Naive thymus-derived CD4-positive, alpha-beta T cell (primary cell): ENCODE measurements at regions not wholly inside any gene's neighbourhood (a gene's known extent, or its start where the extent isn't known, plus 50 kb on each side); places are given as distances from the start of the nearest gene placed in this dataset.

Source experiments
- ATAC-seq: fragments of 150-1000 bp; cut with Tn5 transposase; 2 replicates; pipeline ENCODE4 v1.10.0; 2021; ENCODE audit warnings: mild to moderate bottlenecking, moderate library complexity
- CTCF ChIA-PET: fragments of 350-600 bp; sonication (Branson Sonifier 250); formaldehyde crosslinking; loops from one replicate; lab custom pipeline; 2021; ENCODE audit warnings: antibody characterized with exemption; lab: Charles Lee
- POLR2A ChIA-PET: fragments of 350-600 bp; sonication (Branson Sonifier 250); formaldehyde crosslinking; loops from one replicate; lab custom pipeline; 2021; ENCODE audit warnings: antibody characterized with exemption, inconsistent platforms; lab: Charles Lee
- DNase-seq, 9 donors: peaks; one replicate each; pipeline versions ENCODE4 v3.0.0 to v3.0.0-alpha.2; 2020 to 2022; ENCODE audit warnings: mixed read lengths in 1 of 9
- H3K27ac ChIP-seq: one replicate; pipeline ENCODE4 v1.7.0; 2013; ENCODE audit warnings: mild to moderate bottlenecking, low read depth, low read length, moderate library complexity
- H3K27me3 ChIP-seq, 2 donors: one replicate each; pipeline ENCODE4 v1.7.0; 2013; ENCODE audit warnings: low read length in 2 of 2, mild to moderate bottlenecking in 2 of 2, moderate library complexity in 2 of 2; ENCODE audit not compliant: control insufficient read depth in 2 of 2, insufficient read depth in 2 of 2
- H3K36me3 ChIP-seq, 3 experiments: 1 replicate in 2 of 3; 2 replicates in 1 of 3; pipeline ENCODE4 v1.7.0; 2013; ENCODE audit warnings: low read length in 3 of 3, mild to moderate bottlenecking in 3 of 3, moderate library complexity in 1 of 3; ENCODE audit not compliant: insufficient read depth in 3 of 3, control insufficient read depth in 2 of 3
- H3K4me1 ChIP-seq, 2 donors: one replicate each; pipeline ENCODE4 v1.7.0; 2013; ENCODE audit warnings: low read length in 2 of 2, mild to moderate bottlenecking in 2 of 2, moderate library complexity in 1 of 2; ENCODE audit not compliant: control insufficient read depth in 2 of 2, insufficient read depth in 2 of 2
- H3K4me3 ChIP-seq: 2 replicates; pipeline ENCODE4 v1.7.0; 2013; ENCODE audit warnings: mild to moderate bottlenecking, low read length
- H3K9me3 ChIP-seq, 3 experiments: 1 replicate in 2 of 3; 2 replicates in 1 of 3; pipeline ENCODE4 v1.7.0; 2013; ENCODE audit warnings: low read length in 3 of 3; ENCODE audit not compliant: control insufficient read depth in 2 of 3
- H3K27ac Mint-ChIP-seq, 9 donors: one replicate each; pipeline ENCODE4 v1.8.0; 2020 to 2022; ENCODE audit warnings: mixed read lengths in 9 of 9, mild to moderate bottlenecking in 8 of 9, moderate library complexity in 5 of 9, inconsistent platforms in 2 of 9
- H3K27me3 Mint-ChIP-seq, 5 donors: one replicate each; pipeline ENCODE4 v1.8.0; 2021 to 2022; ENCODE audit warnings: mixed read lengths in 5 of 5, mild to moderate bottlenecking in 1 of 5
- H3K36me3 Mint-ChIP-seq, 5 donors: one replicate each; pipeline ENCODE4 v1.8.0; 2020 to 2022; ENCODE audit warnings: mixed read lengths in 5 of 5, mild to moderate bottlenecking in 3 of 5, inconsistent platforms in 1 of 5
- H3K4me1 Mint-ChIP-seq, 7 donors: one replicate each; pipeline ENCODE4 v1.8.0; 2020 to 2022; ENCODE audit warnings: mixed read lengths in 7 of 7, mild to moderate bottlenecking in 3 of 7, inconsistent platforms in 1 of 7
- H3K4me3 Mint-ChIP-seq, 10 donors: one replicate each; pipeline ENCODE4 v1.8.0; 2020 to 2022; ENCODE audit warnings: mild to moderate bottlenecking in 10 of 10, mixed read lengths in 10 of 10, moderate library complexity in 6 of 10, inconsistent platforms in 2 of 10
- H3K9me3 Mint-ChIP-seq, 11 donors: one replicate each; pipeline ENCODE4 v1.8.0; 2020 to 2022; ENCODE audit warnings: mixed read lengths in 11 of 11, mild to moderate bottlenecking in 4 of 11, inconsistent platforms in 1 of 11, moderate library complexity in 1 of 11
- intact Hi-C, 2 donors: fragments of 100-400 bp; cut with micrococcal nuclease; formaldehyde crosslinking; loops; one replicate each; pipeline ENCODE4 v1.15.1; 2023

- Mint-ChIP-seq H3K36me3 (peaks cover 0 to 6% (median 0%) of the 10 kb centered on the region in 5 donors), H3K4me1 (no peaks in the 10 kb centered on the region), H3K4me3 (no peak overlapping the region), H3K27ac (no peak overlapping the region), H3K9me3 (peaks cover 0 to 40% (median 8%) of the 10 kb centered on the region in 11 donors), H3K27me3 (no peaks in the 10 kb centered on the region)
- ATAC-seq (no peak), DNase-seq (no peak)
- Histone ChIP-seq H3K9me3 (no peaks in the 10 kb centered on the region), H3K4me3 (no peak overlapping the region), H3K36me3 (no peaks in the 10 kb centered on the region), H3K4me1 (no peaks in the 10 kb centered on the region), H3K27ac (no peak overlapping the region), H3K27me3 (no peaks in the 10 kb centered on the region)
- ChIA-PET CTCF (no interaction called here), POLR2A (no interaction called here)
- intact Hi-C loops, result no loop called here
Observed at GRCh38 chr4:133465022-133465421, 315.9 kb downstream of the PCDH10 start.

GRCh38 chr4:133464311-133464710, 315.2 kb downstream of the PCDH10 start:
- H3K36me3 ChIP-seq, result no peaks in the 10 kb centered on the region
- ATAC-seq (no peak), DNase-seq (no peak)
- peaks cover 0 to 40% (median 8%) of the 10 kb centered on the region in 11 donors for H3K9me3 Mint-ChIP-seq
- ChIA-PET CTCF (no interaction called here), POLR2A (no interaction called here)
- H3K27me3 ChIP-seq, result no peaks in the 10 kb centered on the region
- no peak overlapping the region for H3K27ac Mint-ChIP-seq
- H3K36me3 Mint-ChIP-seq, result peaks cover 0 to 6% (median 0%) of the 10 kb centered on the region in 5 donors
- H3K27me3 Mint-ChIP-seq, result no peaks in the 10 kb centered on the region
- no peaks in the 10 kb centered on the region for H3K4me1 Mint-ChIP-seq
- no peak overlapping the region for H3K27ac ChIP-seq
- H3K9me3 ChIP-seq, result no peaks in the 10 kb centered on the region
- H3K4me1 ChIP-seq, result no peaks in the 10 kb centered on the region
- intact Hi-C loops, result no loop called here
- H3K4me3 Mint-ChIP-seq, result no peak overlapping the region
- no peak overlapping the region for H3K4me3 ChIP-seq

GRCh38 chr4:133452678-133453077, 303.6 kb downstream of the PCDH10 start:
- Histone ChIP-seq H3K36me3 (no peaks in the 10 kb centered on the region), H3K9me3 (no peaks in the 10 kb centered on the region), H3K27me3 (no peaks in the 10 kb centered on the region), H3K4me1 (no peaks in the 10 kb centered on the region), H3K4me3 (no peak overlapping the region), H3K27ac (no peak overlapping the region)
- Mint-ChIP-seq H3K27me3 (no peaks in the 10 kb centered on the region), H3K9me3 (peaks cover 0 to 9% (median 0%) of the 10 kb centered on the region in 11 donors), H3K4me1 (no peaks in the 10 kb centered on the region), H3K4me3 (no peak overlapping the region), H3K36me3 (no peaks in the 10 kb centered on the region), H3K27ac (no peak overlapping the region)
- CTCF ChIA-PET, result no interaction called here
- POLR2A ChIA-PET, result no interaction called here
- no peak for DNase-seq
- ATAC-seq, result no peak
- intact Hi-C loops, result no loop called here

- H3K4me1 ChIP-seq, result no peaks in the 10 kb centered on the region
- H3K27me3 ChIP-seq, result no peaks in the 10 kb centered on the region
- H3K27ac ChIP-seq, result no peak overlapping the region
- H3K36me3 Mint-ChIP-seq, result no peaks in the 10 kb centered on the region
- intact Hi-C loops, result no loop called here
- DNase-seq, result no peak
- H3K36me3 ChIP-seq, result no peaks in the 10 kb centered on the region
- H3K4me3 ChIP-seq, result no peak overlapping the region
- H3K9me3 Mint-ChIP-seq, result peaks cover 0 to 9% (median 0%) of the 10 kb centered on the region in 11 donors
- ATAC-seq, result no peak
- POLR2A ChIA-PET, result no interaction called here
- no peak overlapping the region for H3K27ac Mint-ChIP-seq
- no peaks in the 10 kb centered on the region for H3K4me1 Mint-ChIP-seq
- no peak overlapping the region for H3K4me3 Mint-ChIP-seq
- no peaks in the 10 kb centered on the region for H3K27me3 Mint-ChIP-seq
- H3K9me3 ChIP-seq, result no peaks in the 10 kb centered on the region
- CTCF ChIA-PET, result no interaction called here
Observed at GRCh38 chr4:133450813-133451212, 301.7 kb downstream of the PCDH10 start.

- CTCF ChIA-PET, result no interaction called here
- no peak overlapping the region for H3K4me3 Mint-ChIP-seq
- Histone ChIP-seq H3K27me3 (no peaks in the 10 kb centered on the region), H3K4me3 (no peak overlapping the region), H3K9me3 (no peaks in the 10 kb centered on the region), H3K4me1 (no peaks in the 10 kb centered on the region), H3K36me3 (no peaks in the 10 kb centered on the region), H3K27ac (no peak overlapping the region)
- ATAC-seq, result no peak
- DNase-seq, result no peak
- H3K36me3 Mint-ChIP-seq, result no peaks in the 10 kb centered on the region
- POLR2A ChIA-PET, result no interaction called here
- no peak overlapping the region for H3K27ac Mint-ChIP-seq
- intact Hi-C loops, result no loop called here
- H3K4me1 Mint-ChIP-seq, result no peaks in the 10 kb centered on the region
- H3K27me3 Mint-ChIP-seq, result no peaks in the 10 kb centered on the region
- H3K9me3 Mint-ChIP-seq, result peaks cover 0 to 10% (median 0%) of the 10 kb centered on the region in 11 donors
Observed at GRCh38 chr4:133440404-133440803, 291.3 kb downstream of the PCDH10 start.

- H3K4me1 ChIP-seq, result no peaks in the 10 kb centered on the region
- intact Hi-C loops, result no loop called here
- no peaks in the 10 kb centered on the region for H3K9me3 ChIP-seq
- ChIA-PET CTCF (no interaction called here), POLR2A (no interaction called here)
- ATAC-seq (no peak), DNase-seq (no peak)
- no peak overlapping the region for H3K4me3 ChIP-seq
- no peak overlapping the region for H3K27ac Mint-ChIP-seq
- no peaks in the 10 kb centered on the region for H3K4me1 Mint-ChIP-seq
- no peaks in the 10 kb centered on the region for H3K36me3 Mint-ChIP-seq
- no peak overlapping the region for H3K27ac ChIP-seq
- H3K4me3 Mint-ChIP-seq, result no peak overlapping the region
- H3K27me3 Mint-ChIP-seq, result no peaks in the 10 kb centered on the region
- H3K27me3 ChIP-seq, result no peaks in the 10 kb centered on the region
- peaks cover 0 to 10% (median 0%) of the 10 kb centered on the region in 11 donors for H3K9me3 Mint-ChIP-seq
- no peaks in the 10 kb centered on the region for H3K36me3 ChIP-seq
Observed at GRCh38 chr4:133439830-133440229, 290.7 kb downstream of the PCDH10 start.

GRCh38 chr4:133424605-133425004, 275.5 kb downstream of the PCDH10 start:
- Histone ChIP-seq H3K27ac (no peak overlapping the region), H3K36me3 (no peaks in the 10 kb centered on the region), H3K4me3 (no peak overlapping the region), H3K4me1 (no peaks in the 10 kb centered on the region), H3K9me3 (no peaks in the 10 kb centered on the region), H3K27me3 (no peaks in the 10 kb centered on the region)
- no peaks in the 10 kb centered on the region for H3K4me1 Mint-ChIP-seq
- no peak overlapping the region for H3K4me3 Mint-ChIP-seq
- ChIA-PET POLR2A (no interaction called here), CTCF (interaction anchor here (0.8 kb wide), 1 partner anchor 364 kb away, joined by 3 read pairs; no protein-coding TSS in a partner anchor)
- no peaks in the 10 kb centered on the region for H3K27me3 Mint-ChIP-seq
- H3K36me3 Mint-ChIP-seq, result no peaks in the 10 kb centered on the region
- peaks cover 0 to 4% (median 0%) of the 10 kb centered on the region in 11 donors for H3K9me3 Mint-ChIP-seq
- intact Hi-C loops, result no loop called here
- DNase-seq (no peak), ATAC-seq (no peak)
- H3K27ac Mint-ChIP-seq, result no peak overlapping the region
